H7 (cell line): ENCODE measurements at regions not wholly inside any gene's neighbourhood (a gene's known extent, or its start where the extent isn't known, plus 50 kb on each side); places are given as distances from the start of the nearest gene placed in this dataset.
A peak's percentile ranks its signal among the peaks of the same experiment; 100 is the strongest.

Experiments
- DNase-seq: peaks from one replicate; pipeline ENCODE4 v3.0.0; 2012
- H3K27me3 ChIP-seq: 2 replicates; pipeline ENCODE4 v1.6.0; 2011; ENCODE audit warnings: mild to moderate bottlenecking, low read length; ENCODE audit not compliant: control insufficient read depth, insufficient read depth
- H3K36me3 ChIP-seq: replicated peaks from 2 replicates; pipeline ENCODE4 v1.5.1; 2011; ENCODE audit warnings: low read length; ENCODE audit not compliant: control insufficient read depth, insufficient read depth
- H3K4me3 ChIP-seq: 2 replicates; pipeline ENCODE4 v1.5.1; 2011; ENCODE audit warnings: low read depth, mild to moderate bottlenecking, control low read depth, low read length, moderate library complexity; ENCODE audit not compliant: insufficient read depth

DNA sequence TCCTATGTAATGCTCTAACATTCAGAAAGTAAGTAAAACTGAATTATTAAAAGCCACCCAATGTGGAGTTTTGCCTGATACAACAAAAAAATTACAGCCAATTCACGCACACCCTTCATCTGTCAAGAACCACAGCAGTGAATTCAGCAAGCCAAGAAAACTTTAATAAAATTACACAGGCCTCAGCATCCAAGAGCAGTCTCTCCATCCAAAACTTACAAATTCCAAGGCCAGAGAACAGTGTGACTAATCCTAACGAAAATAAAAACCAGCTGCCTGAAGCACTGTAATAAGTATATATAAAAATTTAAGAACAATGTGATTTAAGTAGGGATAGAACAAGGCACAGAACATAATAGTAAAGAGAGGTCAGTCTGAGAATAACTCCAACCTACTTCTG is 54.2 kb downstream of the SIX6 start:
- H3K4me3 ChIP-seq = no peak overlapping the region
- no peak for DNase-seq
- no peaks in the 10 kb centered on the region for H3K27me3 ChIP-seq
- no peaks in the 10 kb centered on the region for H3K36me3 ChIP-seq

DNA sequence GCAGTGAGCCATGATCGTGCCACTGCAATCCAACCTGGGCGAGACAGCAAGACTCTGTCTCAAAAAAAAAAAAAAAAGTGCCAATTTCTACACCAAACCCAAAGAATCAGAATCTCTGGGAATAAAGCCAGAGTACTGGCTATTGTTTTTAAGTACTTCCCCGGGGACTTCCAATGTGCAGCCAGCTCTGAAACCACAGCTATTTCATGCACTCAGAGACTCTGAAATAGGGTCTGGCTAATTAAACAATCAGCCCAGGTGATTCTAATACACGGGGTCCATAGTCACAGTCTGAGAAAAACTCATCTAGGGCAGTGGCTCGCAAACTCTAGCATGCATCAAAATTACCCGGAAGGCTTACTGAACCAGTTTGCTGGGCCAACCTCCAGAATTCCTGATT is 56.3 kb downstream of the SIX6 start:
- DNase-seq = no peak
- Histone ChIP-seq H3K27me3 (no peaks in the 10 kb centered on the region), H3K4me3 (no peak overlapping the region), H3K36me3 (no peaks in the 10 kb centered on the region)

- Histone ChIP-seq H3K36me3 (no peaks in the 10 kb centered on the region), H3K27me3 (no peaks in the 10 kb centered on the region), H3K4me3 (no peak overlapping the region)
- DNase-seq = no peak
Observed at GRCh38 chr14:60566101-60566500, 57.2 kb downstream of the SIX6 start.

- H3K4me3 ChIP-seq = no peak overlapping the region
- H3K27me3 ChIP-seq = no peaks in the 10 kb centered on the region
- no peak for DNase-seq
- no peaks in the 10 kb centered on the region for H3K36me3 ChIP-seq
Observed at GRCh38 chr14:60573943-60574495, 65.1 kb downstream of the SIX6 start.

GRCh38 chr14:60575008-60575407 is 66.1 kb downstream of the SIX6 start:
- Histone ChIP-seq H3K4me3 (no peak overlapping the region), H3K36me3 (no peaks in the 10 kb centered on the region), H3K27me3 (no peaks in the 10 kb centered on the region)
- DNase-seq = no peak

GRCh38 chr14:60585676-60586075 is 63.6 kb downstream of the SIX1 start:
- H3K4me3 ChIP-seq = no peak overlapping the region
- no peak for DNase-seq
- H3K36me3 ChIP-seq = no peaks in the 10 kb centered on the region
- H3K27me3 ChIP-seq = no peaks in the 10 kb centered on the region

DNA sequence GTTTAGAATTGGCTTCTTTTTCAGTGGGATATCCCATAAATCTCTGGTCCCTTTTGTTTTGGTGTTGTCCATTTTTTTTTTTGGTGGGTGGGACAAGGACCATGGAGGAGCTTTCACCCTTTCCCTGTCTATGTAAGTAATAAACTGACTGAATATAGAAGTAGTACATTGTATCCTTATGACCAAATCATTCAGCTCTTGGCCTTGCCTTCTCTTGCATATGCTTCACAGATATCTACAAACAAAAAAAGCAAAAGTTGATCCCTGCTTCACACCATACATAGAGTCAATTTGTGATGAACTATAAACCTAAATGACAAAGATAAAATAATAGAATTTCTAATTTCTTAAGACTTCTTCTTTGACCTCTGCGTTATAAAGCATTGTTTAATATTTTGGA is 59.8 kb downstream of the SIX1 start:
- no peaks in the 10 kb centered on the region for H3K36me3 ChIP-seq
- DNase-seq = no peak
- H3K27me3 ChIP-seq = no peaks in the 10 kb centered on the region
- no peak overlapping the region for H3K4me3 ChIP-seq

DNA sequence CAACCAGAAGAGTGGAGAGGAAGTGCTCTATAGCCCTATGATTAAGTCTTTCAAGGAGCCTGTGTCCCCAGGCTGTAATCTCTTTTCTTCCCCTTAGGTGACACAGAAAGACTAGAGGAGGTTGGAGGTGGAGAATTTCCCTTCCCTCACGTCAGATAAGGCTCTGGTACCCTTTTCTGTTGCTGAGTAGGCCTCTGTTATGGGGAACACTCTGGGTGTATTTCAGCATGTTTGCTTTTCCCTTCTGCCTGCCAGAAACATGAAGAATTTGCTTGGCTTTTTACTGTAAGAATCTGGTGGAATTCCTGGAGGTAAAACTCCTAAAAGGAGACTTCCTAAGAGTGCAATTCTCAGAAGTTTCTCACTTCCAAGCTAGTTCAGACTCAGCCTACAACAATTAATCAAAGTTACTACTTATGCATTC is 58.3 kb downstream of the SIX1 start:
- Histone ChIP-seq H3K4me3 (no peak overlapping the region), H3K36me3 (no peaks in the 10 kb centered on the region), H3K27me3 (no peaks in the 10 kb centered on the region)
- DNase-seq = peak; percentile 2
